ENCODE measurements at regions not wholly inside any gene's neighbourhood (a gene's known extent, or its start where the extent isn't known, plus 50 kb on each side); places are given as distances from the start of the nearest gene placed in this dataset.

DNA sequence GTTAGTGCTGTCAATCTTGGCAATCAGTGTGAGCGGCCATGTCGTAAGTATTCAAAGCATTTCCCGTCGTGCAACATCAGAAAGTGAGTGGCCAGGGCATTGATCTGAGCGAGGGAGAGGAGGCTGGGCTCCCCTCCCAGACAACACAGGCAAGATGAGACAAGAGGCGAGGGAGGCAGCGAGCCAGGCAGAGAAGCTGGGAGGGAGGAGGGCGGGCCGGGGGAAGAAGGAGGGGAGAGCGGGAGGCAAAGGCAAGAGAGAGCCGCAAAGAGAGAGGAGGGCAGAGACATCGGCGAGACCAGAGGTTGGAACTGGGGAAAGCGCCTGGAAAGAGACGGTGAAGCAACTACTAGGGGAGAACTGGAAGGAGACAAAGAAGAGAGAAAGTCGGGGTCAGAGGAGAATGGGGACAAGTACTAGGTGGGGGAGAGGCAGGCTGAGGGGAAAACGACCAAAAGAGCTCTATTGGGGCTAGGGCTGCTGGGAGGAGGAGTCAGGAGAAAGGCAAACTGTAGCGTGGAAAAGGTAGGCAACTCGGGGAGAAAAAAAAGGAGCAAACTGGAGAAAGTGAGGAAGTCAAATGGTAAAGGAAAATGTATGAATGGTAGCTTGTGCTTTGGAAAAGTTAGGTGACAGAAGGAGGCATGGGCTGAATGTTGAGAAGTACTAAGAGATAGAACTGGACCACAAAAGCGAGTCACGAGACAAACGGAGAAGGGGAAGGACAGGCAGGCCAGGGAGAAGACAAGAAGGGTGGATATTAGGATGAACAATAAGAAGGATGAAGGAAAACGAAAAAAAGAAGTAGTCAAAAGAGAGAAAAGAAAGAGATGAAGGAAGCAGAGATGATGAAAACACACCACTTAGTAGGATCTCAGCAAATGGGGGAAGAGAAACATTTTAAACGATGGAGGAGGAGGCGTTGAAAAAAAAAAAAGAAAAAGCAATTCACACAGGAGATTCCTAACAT, 130.5 kb upstream of the C11orf58 start:
- H3K9ac ChIP-seq, result no peak overlapping the region
- TF ChIP-seq, protein P1, sequence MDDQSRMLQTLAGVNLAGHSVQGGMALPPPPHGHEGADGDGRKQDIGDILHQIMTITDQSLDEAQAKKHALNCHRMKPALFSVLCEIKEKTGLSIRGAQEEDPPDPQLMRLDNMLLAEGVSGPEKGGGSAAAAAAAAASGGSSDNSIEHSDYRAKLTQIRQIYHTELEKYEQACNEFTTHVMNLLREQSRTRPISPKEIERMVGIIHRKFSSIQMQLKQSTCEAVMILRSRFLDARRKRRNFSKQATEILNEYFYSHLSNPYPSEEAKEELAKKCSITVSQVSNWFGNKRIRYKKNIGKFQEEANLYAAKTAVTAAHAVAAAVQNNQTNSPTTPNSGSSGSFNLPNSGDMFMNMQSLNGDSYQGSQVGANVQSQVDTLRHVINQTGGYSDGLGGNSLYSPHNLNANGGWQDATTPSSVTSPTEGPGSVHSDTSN (IDR thresholded peaks at IDR 0.05), result 0 out of 2 replicates have a peak, but pooled peaks have one; percentile 14
- TF ChIP-seq, protein P2, sequence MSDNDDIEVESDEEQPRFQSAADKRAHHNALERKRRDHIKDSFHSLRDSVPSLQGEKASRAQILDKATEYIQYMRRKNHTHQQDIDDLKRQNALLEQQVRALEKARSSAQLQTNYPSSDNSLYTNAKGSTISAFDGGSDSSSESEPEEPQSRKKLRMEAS (IDR thresholded peaks at IDR 0.05; ENCODE audit: low read depth), result no peak
- TF ChIP-seq, protein P3, sequence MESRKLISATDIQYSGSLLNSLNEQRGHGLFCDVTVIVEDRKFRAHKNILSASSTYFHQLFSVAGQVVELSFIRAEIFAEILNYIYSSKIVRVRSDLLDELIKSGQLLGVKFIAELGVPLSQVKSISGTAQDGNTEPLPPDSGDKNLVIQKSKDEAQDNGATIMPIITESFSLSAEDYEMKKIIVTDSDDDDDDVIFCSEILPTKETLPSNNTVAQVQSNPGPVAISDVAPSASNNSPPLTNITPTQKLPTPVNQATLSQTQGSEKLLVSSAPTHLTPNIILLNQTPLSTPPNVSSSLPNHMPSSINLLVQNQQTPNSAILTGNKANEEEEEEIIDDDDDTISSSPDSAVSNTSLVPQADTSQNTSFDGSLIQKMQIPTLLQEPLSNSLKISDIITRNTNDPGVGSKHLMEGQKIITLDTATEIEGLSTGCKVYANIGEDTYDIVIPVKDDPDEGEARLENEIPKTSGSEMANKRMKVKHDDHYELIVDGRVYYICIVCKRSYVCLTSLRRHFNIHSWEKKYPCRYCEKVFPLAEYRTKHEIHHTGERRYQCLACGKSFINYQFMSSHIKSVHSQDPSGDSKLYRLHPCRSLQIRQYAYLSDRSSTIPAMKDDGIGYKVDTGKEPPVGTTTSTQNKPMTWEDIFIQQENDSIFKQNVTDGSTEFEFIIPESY (IDR thresholded peaks at IDR 0.05; ENCODE audit: borderline replicate concordance, low read depth), result no peak
- H3K36me3 ChIP-seq (replicated peaks in 1 of 2; ENCODE audit: control insufficient read depth in 1 of 2, insufficient read depth in 2 of 2, low read length in 1 of 2), result no peaks in the 10 kb centered on the region
- H3K27ac ChIP-seq (ENCODE audit: low read depth in 2 of 2, low read length in 1 of 2), result no peak overlapping the region; a peak in 1 of 4 replicates
- H3K9me2 ChIP-seq, result no peaks in the 10 kb centered on the region
- H3K27me3 ChIP-seq (ENCODE audit: insufficient read depth), result peaks cover 62% of the 10 kb centered on the region
- no peaks in the 10 kb centered on the region for H4K20me1 ChIP-seq (ENCODE audit: insufficient read depth)
- peak; percentile 69 for DNase-seq
- POLR2A ChIA-PET, result interaction anchor here (0.7 to 0.8 kb wide), 2 partner anchors 772 to 864 kb away, joined by 3 read pairs; no protein-coding TSS in a partner anchor
- H2AFZ ChIP-seq (ENCODE audit: low read depth), result peak overlapping the region; percentile 74
- peaks cover 0 to 30% of the 10 kb centered on the region in 2 experiments; a peak in 2 of 4 replicates for H3K4me1 ChIP-seq (ENCODE audit: control insufficient read depth in 1 of 2, insufficient read depth in 2 of 2, low read depth in 1 of 2, low read length in 1 of 2)
- H3F3A ChIP-seq (replicated peaks; ENCODE audit: insufficient read depth), result peaks cover 4% of the 10 kb centered on the region
- H3K9me3 ChIP-seq, result no peaks in the 10 kb centered on the region
- WGBS (ENCODE audit: low lambda C conversion rate), result 31% methylated on average over 25 of the region's 25 CpGs
- peak overlapping the region; percentile 62 to 73 for H3K4me3 ChIP-seq (ENCODE audit: low read depth in 2 of 2, low read length in 1 of 2)
- peak overlapping the region; percentile 79 for H3K4me2 ChIP-seq
- no peaks in the 10 kb centered on the region for H3K79me2 ChIP-seq (ENCODE audit: insufficient read depth)
- CTCF ChIA-PET, result interaction anchor here (0.7 to 6.4 kb wide), 8 partner anchors 15 to 1331 kb away, joined by 3 to 37 read pairs (median 4); no protein-coding TSS in a partner anchor

DNA sequence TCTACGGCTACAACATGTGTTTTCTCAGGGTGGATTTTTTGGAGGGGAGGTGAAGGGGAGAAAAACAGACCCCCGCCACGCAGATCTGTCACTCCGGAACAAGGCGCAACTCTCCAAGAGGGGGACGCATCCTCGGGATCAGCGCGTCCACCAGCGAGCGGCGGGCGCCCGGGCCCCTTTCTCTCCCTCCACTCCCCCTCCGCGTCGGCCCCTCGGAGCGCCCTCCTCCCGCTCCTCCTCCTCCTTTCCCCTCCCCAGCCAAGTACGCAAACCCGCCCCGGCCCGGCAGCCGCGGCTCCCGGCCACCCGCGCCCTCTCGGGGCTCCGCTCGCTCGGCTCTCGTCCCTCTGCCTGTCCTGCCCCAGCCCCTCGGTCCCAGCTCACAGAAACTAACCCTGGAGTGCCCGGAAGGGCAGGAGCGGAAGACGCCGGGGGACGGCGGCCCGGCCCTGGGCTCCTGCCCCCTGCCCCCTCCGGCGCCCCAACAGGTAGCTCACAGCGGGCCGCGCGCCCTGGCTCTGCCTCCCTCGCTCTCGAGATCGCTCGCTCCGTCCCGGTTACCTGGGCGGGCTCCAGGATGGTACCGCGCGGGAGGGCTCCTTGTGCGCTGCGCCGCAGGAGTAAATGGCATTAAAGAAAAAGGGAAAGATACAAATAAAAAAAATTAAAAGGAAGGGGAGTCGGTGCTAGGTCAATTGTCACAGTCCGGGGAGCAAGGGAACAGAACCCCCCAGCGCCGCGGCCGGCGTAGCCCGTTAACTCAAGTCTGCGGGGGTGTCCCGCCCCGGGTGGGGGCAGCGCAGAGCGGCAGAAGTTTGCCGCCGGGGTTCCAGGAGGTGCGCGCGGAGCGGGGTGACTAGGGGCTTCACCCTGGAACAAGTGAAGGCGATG, 131.4 kb upstream of the C11orf58 start:
- H2AFZ ChIP-seq (ENCODE audit: low read depth), result peak overlapping the region; percentile 74
- WGBS (ENCODE audit: low lambda C conversion rate), result 1% methylated on average over 57 of the region's 81 CpGs
- no peaks in the 10 kb centered on the region for H4K20me1 ChIP-seq (ENCODE audit: insufficient read depth)
- CTCF ChIA-PET, result interaction anchor here (0.6 to 6.4 kb wide), 31 partner anchors 11 to 1330 kb away, joined by 3 to 37 read pairs (median 3); no protein-coding TSS in a partner anchor
- no peaks in the 10 kb centered on the region for H3K79me2 ChIP-seq (ENCODE audit: insufficient read depth)
- peak overlapping the region; percentile 79 for H3K4me2 ChIP-seq
- peak overlapping the region in 1 of 2 experiments; percentile 44; a peak in 1 of 4 replicates for H3K27ac ChIP-seq (ENCODE audit: low read depth in 2 of 2, low read length in 1 of 2)
- peaks cover 0 to 21% of the 10 kb centered on the region in 2 experiments; a peak in 2 of 4 replicates for H3K4me1 ChIP-seq (ENCODE audit: control insufficient read depth in 1 of 2, insufficient read depth in 2 of 2, low read depth in 1 of 2, low read length in 1 of 2)
- H3K36me3 ChIP-seq (replicated peaks in 1 of 2; ENCODE audit: control insufficient read depth in 1 of 2, insufficient read depth in 2 of 2, low read length in 1 of 2), result no peaks in the 10 kb centered on the region
- peak; percentile 77 for DNase-seq
- POLR2A ChIA-PET, result interaction anchor here (0.7 to 1.1 kb wide), 3 partner anchors 548 to 957 kb away, joined by 3 read pairs; no protein-coding TSS in a partner anchor
- peak overlapping the region; percentile 62 to 73 for H3K4me3 ChIP-seq (ENCODE audit: low read depth in 2 of 2, low read length in 1 of 2)
- TF ChIP-seq YY1 (IDR thresholded peaks at IDR 0.05; ENCODE audit: low read depth) (no peak), GATA2 (CRISPR knock-in tag; IDR thresholded peaks at IDR 0.05) (0 out of 2 replicates have a peak, but pooled peaks have one; percentile 4), MXI1 (IDR thresholded peaks at IDR 0.05; ENCODE audit: low read depth, low read length) (no peak), EZH2phosphoT487 (IDR thresholded peaks at IDR 0.05; ENCODE audit: borderline replicate concordance, low read depth) (peak; percentile 76; the same call in 1 of the 2 replicates), NFIC (IDR thresholded peaks at IDR 0.05; ENCODE audit: borderline replicate concordance) (no peak), FOXM1 (IDR thresholded peaks at IDR 0.05; ENCODE audit: low read depth) (no peak)
- TF ChIP-seq, protein P3 (IDR thresholded peaks at IDR 0.05; ENCODE audit: borderline replicate concordance, low read depth), result no peak
- H3K9ac ChIP-seq, result no peak overlapping the region
- no peaks in the 10 kb centered on the region for H3K9me2 ChIP-seq
- peaks cover 4% of the 10 kb centered on the region for H3F3A ChIP-seq (replicated peaks; ENCODE audit: insufficient read depth)
- no peaks in the 10 kb centered on the region for H3K9me3 ChIP-seq
- H3K27me3 ChIP-seq (ENCODE audit: insufficient read depth), result peaks cover 53% of the 10 kb centered on the region

Data from SK-N-SH (cell line).